OCI-LY7 (cell line): ENCODE measurements at regions not wholly inside any gene's neighbourhood (a gene's known extent, or its start where the extent isn't known, plus 50 kb on each side); places are given as distances from the start of the nearest gene placed in this dataset.

Experiments used
- BruUV-seq: library from RNA; stranded (reverse); fragments of 400-500 nt; replicated peaks from 2 replicates; lab custom pipeline; 2021; lab: Mats Ljungman, UMichigan
- CTCF ChIA-PET: fragments of 300-600 bp; sonication (Branson Sonifier 250); formaldehyde crosslinking; loops from one replicate; lab custom pipeline; 2022; ENCODE audit warnings: antibody characterized with exemption; ENCODE audit not compliant: unreplicated experiment; lab: Charles Lee
- POLR2A ChIA-PET: fragments of 300-600 bp; sonication (Branson Sonifier 250); formaldehyde crosslinking; loops from one replicate; lab custom pipeline; 2022; ENCODE audit warnings: antibody characterized with exemption; lab: Charles Lee
- DNase-seq: peaks from one replicate; pipeline ENCODE4 v3.0.0-alpha.2; 2015; ENCODE audit warnings: low spot score
- H2AFZ ChIP-seq: fragments of 200-600 bp; sonication (generic), shearing (Covaris generic); 2 replicates; pipeline ENCODE4 v1.6.1; 2014; ENCODE audit warnings: mild to moderate bottlenecking, antibody characterized with exemption, low read length, moderate library complexity
- H3K27ac ChIP-seq: fragments of 200-600 bp; sonication (generic); 2 replicates; pipeline ENCODE4 v1.5.1; 2014; ENCODE audit warnings: mixed run types, low read depth, mild to moderate bottlenecking, moderate library complexity, low read length, inconsistent platforms; ENCODE audit not compliant: poor library complexity, severe bottlenecking
- H3K36me3 ChIP-seq: fragments of 200-600 bp; sonication (generic); 2 replicates; pipeline ENCODE4 v1.6.1; 2014; ENCODE audit warnings: mild to moderate bottlenecking, antibody characterized with exemption, low read length, moderate library complexity, mixed read lengths; ENCODE audit not compliant: insufficient read depth
- H3K4me1 ChIP-seq: fragments of 200-600 bp; sonication (generic); 2 replicates; pipeline ENCODE4 v1.5.1; 2014; ENCODE audit warnings: mild to moderate bottlenecking, low read length; ENCODE audit not compliant: insufficient read depth, poor library complexity, severe bottlenecking
- H3K4me2 ChIP-seq: fragments of 200-600 bp; sonication (generic); 2 replicates; pipeline ENCODE4 v1.6.1; 2014; ENCODE audit warnings: mild to moderate bottlenecking, low read length
- H3K4me3 ChIP-seq: fragments of 200-600 bp; sonication (generic); 2 replicates; pipeline ENCODE4 v1.5.1; 2014; ENCODE audit warnings: mild to moderate bottlenecking, low read depth, low read length; ENCODE audit not compliant: poor library complexity, severe bottlenecking
- H3K79me2 ChIP-seq: fragments of 200-600 bp; sonication (generic); 2 replicates; pipeline ENCODE4 v1.6.1; 2016; ENCODE audit warnings: low read depth, mild to moderate bottlenecking, low read length, moderate library complexity, mixed read lengths; ENCODE audit not compliant: insufficient read depth
- H3K9me2 ChIP-seq: fragments of 200-600 bp; sonication (generic); 2 replicates; pipeline ENCODE4 v1.6.1; 2016; ENCODE audit warnings: mild to moderate bottlenecking, low read length, mixed read lengths; ENCODE audit not compliant: insufficient read depth
- H3K9me3 ChIP-seq: fragments of 200-600 bp; sonication (generic); 2 replicates; pipeline ENCODE4 v1.6.1; 2014; ENCODE audit warnings: mild to moderate bottlenecking, mixed run types, low read length, mixed read lengths
- H4K20me1 ChIP-seq: fragments of 200-600 bp; sonication (generic); 2 replicates; pipeline ENCODE4 v1.6.1; 2014; ENCODE audit warnings: mild to moderate bottlenecking, antibody characterized with exemption, low read length, moderate library complexity, mixed read lengths; ENCODE audit not compliant: insufficient read depth
- CTCF ChIP-seq: fragments of 200-600 bp; sonication (generic); conservative IDR thresholded peaks from 2 replicates; pipeline ENCODE4 v1.5.1; 2014; ENCODE audit warnings: mild to moderate bottlenecking, antibody characterized with exemption, low read length, moderate library complexity, mixed read lengths
- EZH2phosphoT487 ChIP-seq: fragments of 200-600 bp; sonication (generic); IDR thresholded peaks from 2 replicates; pipeline ENCODE4 v1.6.1; 2018; ENCODE audit warnings: low read depth, borderline replicate concordance, mild to moderate bottlenecking, mixed run types, antibody characterized with exemption, low read length, moderate library complexity, mixed read lengths
- intact Hi-C: fragments of 100-400 bp; cut with micrococcal nuclease; formaldehyde crosslinking; loops from one replicate; pipeline ENCODE4 v1.10.0; 2022; ENCODE audit not compliant: unreplicated experiment

- ChIA-PET CTCF (no interaction called here), POLR2A (interaction anchor here (0.7 to 1.1 kb wide), 3 partner anchors 27 to 131 kb away, joined by 3 to 7 read pairs (median 3); no protein-coding TSS in a partner anchor)
- no peaks in the 10 kb centered on the region for H3K9me2 ChIP-seq
- H4K20me1 ChIP-seq = no peaks in the 10 kb centered on the region
- no peak for DNase-seq
- peak overlapping the region; percentile 35; the same call in 1 of the 2 replicates for H2AFZ ChIP-seq
- no peak overlapping the region for H3K27ac ChIP-seq
- no peaks in the 10 kb centered on the region for H3K36me3 ChIP-seq
- H3K9me3 ChIP-seq = no peaks in the 10 kb centered on the region
- H3K4me3 ChIP-seq = no peak overlapping the region
- TF ChIP-seq EZH2phosphoT487 (no peak), CTCF (no peak)
- no peaks in the 10 kb centered on the region for H3K4me1 ChIP-seq
- no peaks in the 10 kb centered on the region for H3K79me2 ChIP-seq
- BruUV-seq = no TSS peak
- H3K4me2 ChIP-seq = no peak overlapping the region
- intact Hi-C loops = no loop called here
Observed at GRCh38 chr7:49127359-49127913, 203.1 kb downstream of the CDC14C start.

GRCh38 chr7:49137978-49138377, 213.6 kb downstream of the CDC14C start:
- no TSS peak for BruUV-seq
- intact Hi-C loops = no loop called here
- H3K4me3 ChIP-seq = no peak overlapping the region

More at GRCh38 chr7:49137978-49138377, 213.6 kb downstream of the CDC14C start:
- ChIA-PET CTCF (no interaction called here), POLR2A (interaction anchor here (0.7 kb wide), 1 partner anchor 489 kb away, joined by 3 read pairs; no protein-coding TSS in a partner anchor)
- Histone ChIP-seq H3K4me2 (no peak overlapping the region), H2AFZ (no peak overlapping the region), H4K20me1 (no peaks in the 10 kb centered on the region), H3K79me2 (no peaks in the 10 kb centered on the region), H3K27ac (no peak overlapping the region), H3K36me3 (no peaks in the 10 kb centered on the region), H3K9me2 (no peaks in the 10 kb centered on the region), H3K9me3 (no peaks in the 10 kb centered on the region), H3K4me1 (no peaks in the 10 kb centered on the region)
- no peak for DNase-seq
- TF ChIP-seq EZH2phosphoT487 (no peak), CTCF (no peak)
